Liver (tissue), 3 donors: ENCODE measurements at regions not wholly inside any gene's neighbourhood (a gene's known extent, or its start where the extent isn't known, plus 50 kb on each side); places are given as distances from the start of the nearest gene placed in this dataset.

ENCODE experiments used
- ATF3 ChIP-seq: IDR thresholded peaks from 2 replicates; pipeline ENCODE4 v1.6.1; 2016; ENCODE audit warnings: antibody characterized with exemption
- CTCF ChIP-seq: fragments of 150-350 bp; IDR thresholded peaks from 2 replicates; pipeline ENCODE4 v1.5.1; 2017; ENCODE audit warnings: improper control_type of control experiment, low read depth, low read length; ENCODE audit not compliant: missing input control
- EGR1 ChIP-seq, 2 donors: IDR thresholded peaks; 2 replicates each; pipeline ENCODE4 v1.6.1; 2016 to 2018; ENCODE audit warnings: antibody characterized with exemption in 2 of 2, low read depth in 2 of 2
- FOXA1 ChIP-seq: IDR thresholded peaks from 2 replicates; pipeline ENCODE4 v1.6.1; 2016; ENCODE audit warnings: antibody characterized with exemption
- MAX ChIP-seq: IDR thresholded peaks from 2 replicates; pipeline ENCODE4 v1.6.1; 2016; ENCODE audit warnings: antibody characterized with exemption
- RAD21 ChIP-seq, 2 donors: IDR thresholded peaks; 2 replicates each; pipeline ENCODE4 v1.6.1; 2016; ENCODE audit warnings: antibody characterized with exemption in 2 of 2, mild to moderate bottlenecking in 2 of 2
- REST ChIP-seq: IDR thresholded peaks from 2 replicates; pipeline ENCODE4 v1.6.1; 2016; ENCODE audit warnings: antibody characterized with exemption, mild to moderate bottlenecking
- SP1 ChIP-seq: IDR thresholded peaks from 2 replicates; pipeline ENCODE4 v1.6.1; 2018; ENCODE audit warnings: antibody characterized with exemption, mild to moderate bottlenecking
- YY1 ChIP-seq: IDR thresholded peaks from 2 replicates; pipeline ENCODE4 v1.6.1; 2016; ENCODE audit warnings: antibody characterized with exemption, mild to moderate bottlenecking
- ZBTB33 ChIP-seq: IDR thresholded peaks from 2 replicates; pipeline ENCODE4 v1.6.1; 2016; ENCODE audit warnings: antibody characterized with exemption
- donor health status: healthy.
- donor health status: healthy.

- TF ChIP-seq CTCF (no peak), EGR1 (IDR thresholded peaks at IDR 0.05; ENCODE audit: low read depth in 2 of 2) (no peak), SP1 (no peak), FOXA1 (no peak), RAD21 (IDR thresholded peaks at IDR 0.05) (no peak), MAX (no peak), ATF3 (no peak), YY1 (no peak), ZBTB33 (no peak), REST (no peak)
Observed at GRCh38 chr12:105928436-105928835, 210.3 kb downstream of the NUAK1 start.
